Liver (tissue), 8 donors: ENCODE measurements at regions not wholly inside any gene's neighbourhood (a gene's known extent, or its start where the extent isn't known, plus 50 kb on each side); places are given as distances from the start of the nearest gene placed in this dataset.

Experiments used
- DNase-seq: peaks from one replicate; pipeline ENCODE4 v3.0.0-alpha.2; 2017; ENCODE audit warnings: low spot score
- H3K27ac ChIP-seq, 2 donors: one replicate each; pipeline ENCODE4 v1.7.0; 2013; ENCODE audit warnings: inconsistent platforms in 2 of 2, low read length in 2 of 2, control low read depth in 1 of 2, low read depth in 1 of 2, mild to moderate bottlenecking in 1 of 2
- H3K27me3 ChIP-seq, 4 donors: one replicate each; pipeline versions ENCODE4 v1.6.1 to v1.7.0; 2013; ENCODE audit warnings: low read length in 3 of 4, inconsistent platforms in 1 of 4, mild to moderate bottlenecking in 1 of 4, moderate library complexity in 1 of 4; ENCODE audit not compliant: control insufficient read depth in 4 of 4, insufficient read depth in 4 of 4
- H3K36me3 ChIP-seq, 4 donors: one replicate each; pipeline versions ENCODE4 v1.6.1 to v1.7.0; 2013; ENCODE audit warnings: low read length in 3 of 4, mild to moderate bottlenecking in 3 of 4, low read depth in 1 of 4, moderate library complexity in 1 of 4; ENCODE audit not compliant: control insufficient read depth in 4 of 4, insufficient read depth in 3 of 4
- H3K4me1 ChIP-seq, 4 donors: one replicate each; pipeline versions ENCODE4 v1.6.1 to v1.7.0; 2013; ENCODE audit warnings: low read length in 3 of 4, mild to moderate bottlenecking in 3 of 4, moderate library complexity in 1 of 4; ENCODE audit not compliant: control insufficient read depth in 4 of 4, insufficient read depth in 4 of 4
- H3K4me3 ChIP-seq, 3 donors: one replicate each; pipeline versions ENCODE4 v1.6.1 to v1.7.0; 2013; ENCODE audit warnings: low read length in 3 of 3, control low read depth in 1 of 3, low read depth in 1 of 3, mild to moderate bottlenecking in 1 of 3
- H3K9ac ChIP-seq, 2 donors: one replicate each; pipeline ENCODE4 v1.7.0; 2013; ENCODE audit warnings: low read length in 2 of 2, mild to moderate bottlenecking in 2 of 2, moderate library complexity in 2 of 2, control low read depth in 1 of 2, low read depth in 1 of 2
- H3K9me3 ChIP-seq, 4 donors: one replicate each; pipeline versions ENCODE4 v1.6.1 to v1.7.0; 2013; ENCODE audit warnings: low read length in 3 of 4; ENCODE audit not compliant: control insufficient read depth in 4 of 4
- EGR1 ChIP-seq, 2 donors: IDR thresholded peaks; 2 replicates each; pipeline ENCODE4 v1.6.1; 2016 to 2018; ENCODE audit warnings: antibody characterized with exemption in 2 of 2, low read depth in 2 of 2
- FOXA2 ChIP-seq: IDR thresholded peaks from 2 replicates; pipeline ENCODE4 v1.6.1; 2016; ENCODE audit warnings: antibody characterized with exemption
- HNF4G ChIP-seq: IDR thresholded peaks from 2 replicates; pipeline ENCODE4 v1.6.1; 2016; ENCODE audit warnings: antibody characterized with exemption
- JUND ChIP-seq, 2 donors: IDR thresholded peaks; 2 replicates each; pipeline ENCODE4 v1.6.1; 2016; ENCODE audit warnings: antibody characterized with exemption in 2 of 2
- MAX ChIP-seq: IDR thresholded peaks from 2 replicates; pipeline ENCODE4 v1.6.1; 2016; ENCODE audit warnings: antibody characterized with exemption
- NR2F2 ChIP-seq: IDR thresholded peaks from 2 replicates; pipeline ENCODE4 v1.6.1; 2016; ENCODE audit warnings: antibody characterized with exemption
- RAD21 ChIP-seq, 2 donors: IDR thresholded peaks; 2 replicates each; pipeline ENCODE4 v1.6.1; 2016; ENCODE audit warnings: antibody characterized with exemption in 2 of 2, mild to moderate bottlenecking in 2 of 2
- RXRA ChIP-seq, 2 donors: IDR thresholded peaks; 2 replicates each; pipeline ENCODE4 v1.6.1; 2017 to 2018; ENCODE audit warnings: antibody characterized with exemption in 2 of 2, mild to moderate bottlenecking in 1 of 2
- TAF1 ChIP-seq: conservative IDR thresholded peaks from 2 replicates; pipeline ENCODE4 v1.6.1; 2016; ENCODE audit warnings: antibody characterized with exemption, mild to moderate bottlenecking
- WGBS: extraction: QIAGEN DNeasy Blood & Tissue Kit; methylation state at CpG from one replicate; pipeline ENCODE4 v1.1.7; 2013; 5-methylcytosine and 5-hydroxymethylcytosine counted together
- TF ChIP-seq, protein P1 (sequence below): fragments of 150-350 bp; IDR thresholded peaks from 2 replicates; pipeline ENCODE4 v1.5.1; 2017; ENCODE audit warnings: improper control_type of control experiment, low read depth, low read length; ENCODE audit not compliant: missing input control
- TF ChIP-seq, protein P2 (sequence below): IDR thresholded peaks from 2 replicates; pipeline ENCODE4 v1.6.1; 2016; ENCODE audit warnings: antibody characterized with exemption, mild to moderate bottlenecking
- TF ChIP-seq, protein P3 (sequence below): IDR thresholded peaks from 2 replicates; pipeline ENCODE4 v1.6.1; 2016; ENCODE audit warnings: antibody characterized with exemption
- TF ChIP-seq, protein P4 (sequence below): IDR thresholded peaks from 2 replicates; pipeline ENCODE4 v1.6.1; 2016; ENCODE audit warnings: antibody characterized with exemption
- donor health status: healthy.
- donor health status: healthy.
- donor health status: healthy.
- donor health status: healthy.
- donor health status: healthy.

- Histone ChIP-seq H3K36me3 (no peaks in the 10 kb centered on the region), H3K4me1 (no peaks in the 10 kb centered on the region), H3K9ac (no peak overlapping the region), H3K4me3 (no peak overlapping the region), H3K9me3 (no peaks in the 10 kb centered on the region), H3K27me3 (peaks cover 0 to 2% (median 1%) of the 10 kb centered on the region in 4 donors), H3K27ac (no peak overlapping the region)
- 71% methylated on average over 3 of the region's 3 CpGs for WGBS
- TF ChIP-seq EGR1 (IDR thresholded peaks at IDR 0.05; ENCODE audit: low read depth in 2 of 2): no peak
- TF ChIP-seq JUND (IDR thresholded peaks at IDR 0.05): no peak
- TF ChIP-seq MAX: no peak
- TF ChIP-seq RAD21 (IDR thresholded peaks at IDR 0.05): no peak
- TF ChIP-seq, protein P1, sequence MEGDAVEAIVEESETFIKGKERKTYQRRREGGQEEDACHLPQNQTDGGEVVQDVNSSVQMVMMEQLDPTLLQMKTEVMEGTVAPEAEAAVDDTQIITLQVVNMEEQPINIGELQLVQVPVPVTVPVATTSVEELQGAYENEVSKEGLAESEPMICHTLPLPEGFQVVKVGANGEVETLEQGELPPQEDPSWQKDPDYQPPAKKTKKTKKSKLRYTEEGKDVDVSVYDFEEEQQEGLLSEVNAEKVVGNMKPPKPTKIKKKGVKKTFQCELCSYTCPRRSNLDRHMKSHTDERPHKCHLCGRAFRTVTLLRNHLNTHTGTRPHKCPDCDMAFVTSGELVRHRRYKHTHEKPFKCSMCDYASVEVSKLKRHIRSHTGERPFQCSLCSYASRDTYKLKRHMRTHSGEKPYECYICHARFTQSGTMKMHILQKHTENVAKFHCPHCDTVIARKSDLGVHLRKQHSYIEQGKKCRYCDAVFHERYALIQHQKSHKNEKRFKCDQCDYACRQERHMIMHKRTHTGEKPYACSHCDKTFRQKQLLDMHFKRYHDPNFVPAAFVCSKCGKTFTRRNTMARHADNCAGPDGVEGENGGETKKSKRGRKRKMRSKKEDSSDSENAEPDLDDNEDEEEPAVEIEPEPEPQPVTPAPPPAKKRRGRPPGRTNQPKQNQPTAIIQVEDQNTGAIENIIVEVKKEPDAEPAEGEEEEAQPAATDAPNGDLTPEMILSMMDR: no peak
- TF ChIP-seq FOXA2: no peak
- TF ChIP-seq TAF1: no peak
- no peak for TF ChIP-seq RXRA (IDR thresholded peaks at IDR 0.05)
- TF ChIP-seq, protein P2, sequence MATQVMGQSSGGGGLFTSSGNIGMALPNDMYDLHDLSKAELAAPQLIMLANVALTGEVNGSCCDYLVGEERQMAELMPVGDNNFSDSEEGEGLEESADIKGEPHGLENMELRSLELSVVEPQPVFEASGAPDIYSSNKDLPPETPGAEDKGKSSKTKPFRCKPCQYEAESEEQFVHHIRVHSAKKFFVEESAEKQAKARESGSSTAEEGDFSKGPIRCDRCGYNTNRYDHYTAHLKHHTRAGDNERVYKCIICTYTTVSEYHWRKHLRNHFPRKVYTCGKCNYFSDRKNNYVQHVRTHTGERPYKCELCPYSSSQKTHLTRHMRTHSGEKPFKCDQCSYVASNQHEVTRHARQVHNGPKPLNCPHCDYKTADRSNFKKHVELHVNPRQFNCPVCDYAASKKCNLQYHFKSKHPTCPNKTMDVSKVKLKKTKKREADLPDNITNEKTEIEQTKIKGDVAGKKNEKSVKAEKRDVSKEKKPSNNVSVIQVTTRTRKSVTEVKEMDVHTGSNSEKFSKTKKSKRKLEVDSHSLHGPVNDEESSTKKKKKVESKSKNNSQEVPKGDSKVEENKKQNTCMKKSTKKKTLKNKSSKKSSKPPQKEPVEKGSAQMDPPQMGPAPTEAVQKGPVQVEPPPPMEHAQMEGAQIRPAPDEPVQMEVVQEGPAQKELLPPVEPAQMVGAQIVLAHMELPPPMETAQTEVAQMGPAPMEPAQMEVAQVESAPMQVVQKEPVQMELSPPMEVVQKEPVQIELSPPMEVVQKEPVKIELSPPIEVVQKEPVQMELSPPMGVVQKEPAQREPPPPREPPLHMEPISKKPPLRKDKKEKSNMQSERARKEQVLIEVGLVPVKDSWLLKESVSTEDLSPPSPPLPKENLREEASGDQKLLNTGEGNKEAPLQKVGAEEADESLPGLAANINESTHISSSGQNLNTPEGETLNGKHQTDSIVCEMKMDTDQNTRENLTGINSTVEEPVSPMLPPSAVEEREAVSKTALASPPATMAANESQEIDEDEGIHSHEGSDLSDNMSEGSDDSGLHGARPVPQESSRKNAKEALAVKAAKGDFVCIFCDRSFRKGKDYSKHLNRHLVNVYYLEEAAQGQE: no peak
- TF ChIP-seq NR2F2: no peak
- no peak for DNase-seq
Measured at GRCh38 chr2:220847006-220847405, 725.1 kb downstream of the EPHA4 start.

DNA sequence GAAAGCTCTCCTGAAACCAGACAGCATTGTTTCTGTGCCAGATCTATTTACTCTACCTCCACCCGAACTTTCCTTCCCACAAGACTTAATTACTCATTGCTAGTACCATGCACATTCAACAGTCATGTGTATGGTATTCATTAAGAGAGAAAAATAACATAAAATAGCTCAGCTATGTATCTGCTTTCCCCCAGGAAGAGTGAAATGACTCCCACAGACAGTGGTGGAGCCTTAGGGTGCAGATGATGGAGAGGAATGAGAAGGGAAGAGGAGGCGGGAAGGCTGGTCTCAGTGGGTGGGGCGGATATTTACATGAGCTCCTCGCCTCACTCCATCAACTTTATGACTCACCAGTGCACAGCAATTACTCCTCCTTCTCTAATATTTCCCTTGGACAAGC lies 724.5 kb downstream of the EPHA4 start:
- 59% methylated on average over 4 of the region's 4 CpGs for WGBS
- Histone ChIP-seq H3K9ac (no peak overlapping the region), H3K4me1 (no peaks in the 10 kb centered on the region), H3K27ac (no peak overlapping the region), H3K9me3 (no peaks in the 10 kb centered on the region), H3K4me3 (no peak overlapping the region), H3K27me3 (peaks cover 0 to 2% (median 1%) of the 10 kb centered on the region in 4 donors), H3K36me3 (no peaks in the 10 kb centered on the region)
- DNase-seq: no peak
- TF ChIP-seq FOXA2: no peak
- no peak for TF ChIP-seq MAX
- TF ChIP-seq HNF4G: no peak
- TF ChIP-seq, protein P3, sequence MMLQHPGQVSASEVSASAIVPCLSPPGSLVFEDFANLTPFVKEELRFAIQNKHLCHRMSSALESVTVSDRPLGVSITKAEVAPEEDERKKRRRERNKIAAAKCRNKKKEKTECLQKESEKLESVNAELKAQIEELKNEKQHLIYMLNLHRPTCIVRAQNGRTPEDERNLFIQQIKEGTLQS: no peak
- TF ChIP-seq, protein P4, sequence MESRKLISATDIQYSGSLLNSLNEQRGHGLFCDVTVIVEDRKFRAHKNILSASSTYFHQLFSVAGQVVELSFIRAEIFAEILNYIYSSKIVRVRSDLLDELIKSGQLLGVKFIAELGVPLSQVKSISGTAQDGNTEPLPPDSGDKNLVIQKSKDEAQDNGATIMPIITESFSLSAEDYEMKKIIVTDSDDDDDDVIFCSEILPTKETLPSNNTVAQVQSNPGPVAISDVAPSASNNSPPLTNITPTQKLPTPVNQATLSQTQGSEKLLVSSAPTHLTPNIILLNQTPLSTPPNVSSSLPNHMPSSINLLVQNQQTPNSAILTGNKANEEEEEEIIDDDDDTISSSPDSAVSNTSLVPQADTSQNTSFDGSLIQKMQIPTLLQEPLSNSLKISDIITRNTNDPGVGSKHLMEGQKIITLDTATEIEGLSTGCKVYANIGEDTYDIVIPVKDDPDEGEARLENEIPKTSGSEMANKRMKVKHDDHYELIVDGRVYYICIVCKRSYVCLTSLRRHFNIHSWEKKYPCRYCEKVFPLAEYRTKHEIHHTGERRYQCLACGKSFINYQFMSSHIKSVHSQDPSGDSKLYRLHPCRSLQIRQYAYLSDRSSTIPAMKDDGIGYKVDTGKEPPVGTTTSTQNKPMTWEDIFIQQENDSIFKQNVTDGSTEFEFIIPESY: no peak
- TF ChIP-seq, protein P2: no peak
- TF ChIP-seq, protein P1: no peak
